Esophagus (tissue), 2 donors: ENCODE measurements at regions not wholly inside any gene's neighbourhood (a gene's known extent, or its start where the extent isn't known, plus 50 kb on each side); places are given as distances from the start of the nearest gene placed in this dataset.

Experiments
- H3K27ac ChIP-seq, 2 donors: one replicate each; pipeline ENCODE4 v1.5.1; 2013; ENCODE audit warnings: low read depth in 2 of 2, mild to moderate bottlenecking in 2 of 2, inconsistent platforms in 1 of 2, low read length in 1 of 2, moderate library complexity in 1 of 2
- H3K27me3 ChIP-seq, 2 donors: one replicate each; pipeline ENCODE4 v1.6.1; 2013; ENCODE audit warnings: low read length in 2 of 2, control low read depth in 1 of 2, mild to moderate bottlenecking in 1 of 2; ENCODE audit not compliant: insufficient read depth in 2 of 2, control insufficient read depth in 1 of 2
- H3K36me3 ChIP-seq, 2 donors: one replicate each; pipeline ENCODE4 v1.6.1; 2013; ENCODE audit warnings: low read length in 1 of 2; ENCODE audit not compliant: control insufficient read depth in 2 of 2, insufficient read depth in 2 of 2
- H3K4me1 ChIP-seq, 2 donors: one replicate each; pipeline ENCODE4 v1.6.1; 2013; ENCODE audit warnings: low read length in 1 of 2; ENCODE audit not compliant: control insufficient read depth in 2 of 2, insufficient read depth in 2 of 2
- H3K4me3 ChIP-seq, 2 donors: one replicate each; pipeline ENCODE4 v1.5.1; 2013; ENCODE audit warnings: low read length in 2 of 2, mild to moderate bottlenecking in 2 of 2, low read depth in 1 of 2, moderate library complexity in 1 of 2
- H3K9me3 ChIP-seq, 2 donors: one replicate each; pipeline ENCODE4 v1.6.1; 2013; ENCODE audit warnings: mild to moderate bottlenecking in 2 of 2, low read depth in 1 of 2, low read length in 1 of 2, moderate library complexity in 1 of 2; ENCODE audit not compliant: control insufficient read depth in 2 of 2, insufficient read depth in 1 of 2
- WGBS, 2 donors: extraction: QIAGEN DNeasy Blood & Tissue Kit; methylation state at CpG; one replicate each; pipeline ENCODE4 v1.1.7; 2013; 5-methylcytosine and 5-hydroxymethylcytosine counted together
- donor health status: healthy with polysubstance abuse.
- donor health status: Bipolar disorder and iron deficiency.

DNA sequence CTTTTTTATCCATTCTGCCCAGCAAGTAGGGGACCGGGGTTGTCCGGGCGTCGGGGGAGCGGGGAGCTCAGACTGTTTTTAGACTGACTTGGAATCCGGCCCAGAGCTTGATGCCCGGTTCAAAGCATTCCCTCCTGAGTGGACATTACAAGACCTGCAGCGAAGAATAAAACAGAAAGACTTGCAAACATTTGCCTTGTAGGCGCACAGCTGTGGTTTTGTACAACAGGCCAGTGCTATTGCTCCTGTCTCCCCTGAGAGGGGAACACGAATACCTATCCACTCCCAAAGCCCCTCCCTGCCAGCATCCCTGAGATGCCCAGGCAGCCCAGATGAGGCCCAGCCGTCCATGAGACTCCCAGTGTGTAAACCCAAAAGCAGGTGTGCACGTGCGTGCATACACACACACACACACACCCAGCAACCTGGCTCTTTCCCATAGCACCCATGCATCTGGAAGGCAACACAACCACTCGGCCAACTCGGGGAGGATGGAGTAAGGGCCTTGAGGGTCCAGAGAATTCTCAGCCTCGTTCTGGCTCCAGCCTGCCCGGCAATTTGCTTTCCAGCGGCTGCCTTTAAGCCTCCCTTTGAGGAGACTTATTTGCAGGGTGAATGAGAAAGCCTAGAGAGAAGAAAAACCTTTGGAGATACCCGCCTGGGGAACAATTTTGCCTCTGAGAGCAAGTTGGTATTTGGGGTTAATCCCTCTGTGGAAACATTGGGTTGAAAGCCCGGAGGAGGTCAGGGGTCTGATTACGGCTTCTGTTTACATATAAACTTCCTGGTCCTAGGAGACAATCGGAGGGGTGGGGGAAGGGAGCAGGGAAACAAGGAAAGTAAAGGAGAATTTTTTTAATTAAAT lies 161.0 kb upstream of the HES1 start:
- Histone ChIP-seq H3K4me3 (no peak overlapping the region), H3K27ac (no peak overlapping the region), H3K27me3 (no peaks in the 10 kb centered on the region), H3K4me1 (peaks cover 0 to 15% of the 10 kb centered on the region in 2 donors), H3K36me3 (no peaks in the 10 kb centered on the region), H3K9me3 (no peaks in the 10 kb centered on the region)
- 66 to 70% methylated on average over 22 of the region's 22 CpGs for WGBS, 2 donors

DNA sequence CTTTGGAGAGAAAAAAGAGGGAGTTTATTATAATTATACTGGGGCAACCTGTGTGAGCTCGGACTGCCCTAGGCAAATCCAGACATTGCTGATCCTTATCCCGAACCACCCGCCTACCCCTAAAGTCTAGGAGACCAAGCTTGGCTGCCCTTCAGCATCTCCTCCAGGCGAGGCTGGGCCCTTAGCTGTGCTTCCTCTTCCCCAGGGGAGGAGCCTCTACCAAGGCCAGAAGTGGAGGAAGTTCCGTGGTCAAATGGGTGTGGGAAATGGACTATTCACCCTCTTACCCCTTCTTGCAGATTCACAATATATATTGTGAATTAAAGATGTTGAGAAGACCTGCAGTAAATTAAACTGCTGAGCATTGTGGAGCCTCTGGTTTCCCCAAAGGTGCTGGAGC lies 158.3 kb upstream of the HES1 start:
- Histone ChIP-seq H3K4me1 (peaks cover 0 to 15% of the 10 kb centered on the region in 2 donors), H3K36me3 (no peaks in the 10 kb centered on the region), H3K9me3 (no peaks in the 10 kb centered on the region), H3K27ac (peak overlapping the region; percentile 75 to 89), H3K27me3 (no peaks in the 10 kb centered on the region), H3K4me3 (no peak overlapping the region)
- 66 to 69% methylated on average over 4 to 5 of the region's 5 CpGs for WGBS, 2 donors

GRCh38 chr3:193978030-193978429 lies 157.9 kb upstream of the HES1 start:
- H3K4me3 ChIP-seq: no peak overlapping the region
- no peaks in the 10 kb centered on the region for H3K9me3 ChIP-seq
- peak overlapping the region; percentile 75 to 89 for H3K27ac ChIP-seq
- 62 to 73% methylated on average over 8 of the region's 8 CpGs for WGBS, 2 donors
- H3K36me3 ChIP-seq: no peaks in the 10 kb centered on the region
- H3K27me3 ChIP-seq: no peaks in the 10 kb centered on the region
- H3K4me1 ChIP-seq: peaks cover 0 to 13% of the 10 kb centered on the region in 2 donors

- Histone ChIP-seq H3K4me3 (no peak overlapping the region), H3K4me1 (peaks cover 0 to 13% of the 10 kb centered on the region in 2 donors), H3K27ac (peak overlapping the region; percentile 75 to 89), H3K27me3 (no peaks in the 10 kb centered on the region), H3K36me3 (no peaks in the 10 kb centered on the region), H3K9me3 (no peaks in the 10 kb centered on the region)
- WGBS, 2 donors: 72 to 74% methylated on average over 6 of the region's 6 CpGs
Observed at GRCh38 chr3:193978486-193978885, 157.5 kb upstream of the HES1 start.

DNA sequence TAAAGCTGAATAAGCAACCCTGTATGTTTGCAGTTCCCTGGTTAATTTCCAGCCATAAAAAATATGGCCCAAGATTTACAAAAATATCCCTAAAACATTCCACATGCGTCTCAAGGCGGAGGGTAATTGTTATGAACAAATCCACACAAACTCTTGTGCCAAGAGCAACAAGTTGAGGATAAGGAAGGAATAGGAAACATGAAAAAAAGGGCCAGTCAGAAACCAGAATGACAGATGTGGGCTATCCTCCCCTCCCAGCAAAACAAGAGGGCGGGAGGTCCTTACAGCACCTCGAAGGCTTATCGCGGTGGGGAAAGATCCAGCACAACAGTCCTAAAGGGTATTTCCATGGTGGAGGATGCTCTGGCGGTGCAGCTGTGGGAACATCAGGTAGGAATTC lies 155.6 kb upstream of the HES1 start:
- Histone ChIP-seq H3K9me3 (no peaks in the 10 kb centered on the region), H3K4me1 (peaks cover 0 to 13% of the 10 kb centered on the region in 2 donors), H3K4me3 (no peak overlapping the region), H3K27me3 (no peaks in the 10 kb centered on the region), H3K36me3 (no peaks in the 10 kb centered on the region), H3K27ac (no peak overlapping the region)
- WGBS, 2 donors: 74 to 79% methylated on average over 7 of the region's 7 CpGs

- WGBS, 2 donors: 90 to 92% methylated on average over 3 of the region's 3 CpGs
- H3K36me3 ChIP-seq: no peaks in the 10 kb centered on the region
- no peak overlapping the region for H3K27ac ChIP-seq
- no peaks in the 10 kb centered on the region for H3K27me3 ChIP-seq
- H3K4me3 ChIP-seq: no peak overlapping the region
- H3K9me3 ChIP-seq: no peaks in the 10 kb centered on the region
- peaks cover 0 to 13% of the 10 kb centered on the region in 2 donors for H3K4me1 ChIP-seq
Observed at GRCh38 chr3:193980905-193981304, 155.0 kb upstream of the HES1 start.

- H3K4me1 ChIP-seq: peaks cover 0 to 13% of the 10 kb centered on the region in 2 donors
- no peak overlapping the region for H3K27ac ChIP-seq
- H3K36me3 ChIP-seq: no peaks in the 10 kb centered on the region
- no peak overlapping the region for H3K4me3 ChIP-seq
- no peaks in the 10 kb centered on the region for H3K27me3 ChIP-seq
- H3K9me3 ChIP-seq: no peaks in the 10 kb centered on the region
- 88 to 91% methylated on average over 4 of the region's 4 CpGs for WGBS, 2 donors
Observed at GRCh38 chr3:193981504-193981903, 154.4 kb upstream of the HES1 start.

DNA sequence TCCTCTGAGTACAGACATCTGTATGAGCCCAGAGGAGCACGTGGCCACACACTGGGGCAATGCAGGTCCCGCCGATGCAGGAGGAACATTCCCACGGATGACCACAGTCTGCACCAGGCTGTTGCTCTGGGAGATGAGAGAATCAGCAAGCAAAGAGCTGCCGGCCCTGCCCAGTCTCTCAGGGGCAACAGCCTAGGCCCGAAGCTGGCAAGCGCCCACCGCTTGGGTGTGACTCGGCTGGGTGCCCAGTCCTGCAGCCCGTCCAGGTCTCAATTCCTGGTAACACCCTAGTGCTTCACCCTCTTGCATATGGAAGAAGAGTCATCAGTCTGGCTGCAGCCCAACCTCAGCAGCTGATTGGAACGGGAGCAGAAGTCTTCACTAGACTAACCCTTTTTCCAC lies 153.7 kb upstream of the HES1 start:
- 28 to 61% methylated on average over 11 of the region's 11 CpGs for WGBS, 2 donors
- no peaks in the 10 kb centered on the region for H3K36me3 ChIP-seq
- H3K4me3 ChIP-seq: no peak overlapping the region
- peaks cover 0 to 13% of the 10 kb centered on the region in 2 donors for H3K4me1 ChIP-seq
- no peaks in the 10 kb centered on the region for H3K9me3 ChIP-seq
- H3K27ac ChIP-seq: peak overlapping the region; percentile 18 to 65
- H3K27me3 ChIP-seq: no peaks in the 10 kb centered on the region

- Histone ChIP-seq H3K36me3 (no peaks in the 10 kb centered on the region), H3K27ac (peak overlapping the region in 1 of 2 donors; percentile 44)
Observed at GRCh38 chr3:193983846-193984818, 151.8 kb upstream of the HES1 start.

More at GRCh38 chr3:193983846-193984818, 151.8 kb upstream of the HES1 start:
- WGBS, 2 donors: 53 to 62% methylated on average over 7 of the region's 7 CpGs
- H3K27me3 ChIP-seq: no peaks in the 10 kb centered on the region
- peaks cover 0 to 5% of the 10 kb centered on the region in 2 donors for H3K4me1 ChIP-seq
- H3K4me3 ChIP-seq: no peak overlapping the region
- no peaks in the 10 kb centered on the region for H3K9me3 ChIP-seq
